BJ (cell line): ENCODE measurements at regions not wholly inside any gene's neighbourhood (a gene's known extent, or its start where the extent isn't known, plus 50 kb on each side); places are given as distances from the start of the nearest gene placed in this dataset.

Source experiments
- CTCF ChIA-PET: fragments of 350-600 bp; formaldehyde crosslinking; extraction: SDS; loops from one replicate; lab custom pipeline; 2021; ENCODE audit warnings: antibody characterized with exemption, inconsistent platforms; lab: Yijun Ruan, JAX
- POLR2A ChIA-PET: fragments of 300-600 bp; sonication (Branson Sonifier 250); formaldehyde crosslinking; extraction: SDS; loops from one replicate; lab custom pipeline; 2021; ENCODE audit warnings: antibody characterized with exemption; lab: Charles Lee
- DNase-seq: peaks from one replicate; pipeline ENCODE4 v3.0.0-alpha.2; 2011; ENCODE audit warnings: low read depth
- H3K27me3 ChIP-seq: 2 replicates; pipeline ENCODE4 v1.6.0; 2011; ENCODE audit warnings: low read length; ENCODE audit not compliant: control insufficient read depth, insufficient read depth
- H3K36me3 ChIP-seq: 2 replicates; pipeline ENCODE4 v1.5.1; 2011; ENCODE audit warnings: low read length; ENCODE audit not compliant: control insufficient read depth, insufficient read depth
- H3K4me3 ChIP-seq: 2 replicates; pipeline ENCODE4 v1.5.1; 2011; ENCODE audit warnings: low read depth, mild to moderate bottlenecking, control low read depth, low read length
- TF ChIP-seq, protein P1 (sequence below): IDR thresholded peaks from 2 replicates; pipeline ENCODE4 v1.5.1; 2011; ENCODE audit warnings: low read depth, mild to moderate bottlenecking, control low read depth, inconsistent platforms, low read length, moderate library complexity; ENCODE audit not compliant: insufficient read depth

DNA sequence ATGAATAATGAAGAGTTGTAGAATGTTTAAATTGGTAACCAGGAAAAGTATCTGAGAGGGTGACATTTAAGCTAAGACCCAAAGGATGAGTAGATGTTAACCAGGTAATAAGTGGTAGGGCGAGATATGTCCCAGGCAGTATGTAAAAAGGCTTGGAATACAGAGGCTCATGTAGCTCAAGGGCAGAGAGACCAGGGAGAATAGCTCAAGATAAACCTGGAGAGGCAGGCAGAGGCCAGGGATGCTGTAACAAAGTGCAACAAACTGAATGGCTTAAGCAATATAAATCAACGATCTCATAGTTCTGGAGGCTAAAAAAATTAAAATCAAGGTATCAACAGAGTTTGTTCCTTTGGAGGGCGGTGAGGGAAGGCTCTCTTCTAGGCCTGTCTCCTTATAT lies 660.8 kb downstream of the KLHL13 start:
- H3K36me3 ChIP-seq = no peaks in the 10 kb centered on the region
- TF ChIP-seq, protein P1, sequence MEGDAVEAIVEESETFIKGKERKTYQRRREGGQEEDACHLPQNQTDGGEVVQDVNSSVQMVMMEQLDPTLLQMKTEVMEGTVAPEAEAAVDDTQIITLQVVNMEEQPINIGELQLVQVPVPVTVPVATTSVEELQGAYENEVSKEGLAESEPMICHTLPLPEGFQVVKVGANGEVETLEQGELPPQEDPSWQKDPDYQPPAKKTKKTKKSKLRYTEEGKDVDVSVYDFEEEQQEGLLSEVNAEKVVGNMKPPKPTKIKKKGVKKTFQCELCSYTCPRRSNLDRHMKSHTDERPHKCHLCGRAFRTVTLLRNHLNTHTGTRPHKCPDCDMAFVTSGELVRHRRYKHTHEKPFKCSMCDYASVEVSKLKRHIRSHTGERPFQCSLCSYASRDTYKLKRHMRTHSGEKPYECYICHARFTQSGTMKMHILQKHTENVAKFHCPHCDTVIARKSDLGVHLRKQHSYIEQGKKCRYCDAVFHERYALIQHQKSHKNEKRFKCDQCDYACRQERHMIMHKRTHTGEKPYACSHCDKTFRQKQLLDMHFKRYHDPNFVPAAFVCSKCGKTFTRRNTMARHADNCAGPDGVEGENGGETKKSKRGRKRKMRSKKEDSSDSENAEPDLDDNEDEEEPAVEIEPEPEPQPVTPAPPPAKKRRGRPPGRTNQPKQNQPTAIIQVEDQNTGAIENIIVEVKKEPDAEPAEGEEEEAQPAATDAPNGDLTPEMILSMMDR = no peak
- H3K4me3 ChIP-seq = no peak overlapping the region
- DNase-seq = no peak
- POLR2A ChIA-PET = no interaction called here
- CTCF ChIA-PET = no interaction called here
- no peaks in the 10 kb centered on the region for H3K27me3 ChIP-seq

DNA sequence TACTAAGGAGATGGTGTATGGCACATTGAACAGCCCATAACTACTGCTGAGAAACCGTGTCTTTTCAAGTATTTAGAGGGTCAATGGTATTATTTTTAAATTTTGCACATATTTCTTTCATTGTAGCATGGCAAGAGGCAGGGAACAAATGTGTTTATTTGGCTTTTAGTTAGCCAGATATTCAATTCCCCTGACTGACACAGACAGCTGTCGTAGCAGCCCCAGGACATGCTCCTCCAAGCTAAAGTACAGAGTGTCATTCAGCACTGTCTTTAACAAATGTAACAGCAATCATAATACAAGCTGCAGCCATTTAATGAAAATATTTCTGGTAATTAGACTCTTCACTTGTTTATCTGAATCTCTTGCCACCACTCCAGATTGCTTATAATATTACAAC lies 687.1 kb downstream of the KLHL13 start:
- H3K27me3 ChIP-seq = no peaks in the 10 kb centered on the region
- no peaks in the 10 kb centered on the region for H3K36me3 ChIP-seq
- TF ChIP-seq, protein P1 = no peak
- ChIA-PET CTCF (no interaction called here), POLR2A (no interaction called here)
- no peak overlapping the region for H3K4me3 ChIP-seq
- no peak for DNase-seq

DNA sequence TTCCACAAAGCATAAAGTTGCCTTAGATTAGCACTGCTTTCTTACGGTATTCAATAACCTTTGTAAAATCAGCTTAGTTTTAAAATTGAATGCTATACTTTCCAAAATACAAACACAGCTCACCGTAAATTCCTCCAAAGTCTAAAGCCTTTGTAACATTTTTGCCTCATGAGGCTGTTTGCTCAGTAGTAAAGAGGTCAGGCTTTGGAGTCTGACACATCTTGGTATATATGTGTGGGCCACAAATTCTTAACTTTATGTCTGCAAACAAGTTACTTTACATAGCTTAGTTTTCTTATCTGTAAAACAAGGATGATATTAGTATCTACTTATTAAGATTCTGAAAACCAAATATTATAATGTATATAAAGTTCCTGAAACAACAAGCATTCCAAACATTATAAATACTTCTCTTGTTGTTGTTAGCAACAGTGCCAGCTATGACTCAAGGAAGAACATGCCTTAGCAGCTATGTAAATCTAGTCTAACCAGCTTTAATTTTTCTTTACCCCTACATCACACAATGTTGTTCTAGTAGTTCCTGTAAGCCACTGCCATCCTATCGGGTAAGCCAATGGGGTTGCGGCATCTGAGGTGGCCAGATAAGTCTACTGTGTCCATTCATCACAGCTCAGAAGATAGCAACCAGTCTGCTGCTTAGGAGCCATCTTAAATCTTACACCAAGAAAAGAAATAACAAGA lies 709.0 kb downstream of the KLHL13 start:
- TF ChIP-seq, protein P1 = no peak
- Histone ChIP-seq H3K36me3 (no peaks in the 10 kb centered on the region), H3K4me3 (no peak overlapping the region), H3K27me3 (no peaks in the 10 kb centered on the region)
- CTCF ChIA-PET = no interaction called here
- DNase-seq = no peak
- POLR2A ChIA-PET = no interaction called here

DNA sequence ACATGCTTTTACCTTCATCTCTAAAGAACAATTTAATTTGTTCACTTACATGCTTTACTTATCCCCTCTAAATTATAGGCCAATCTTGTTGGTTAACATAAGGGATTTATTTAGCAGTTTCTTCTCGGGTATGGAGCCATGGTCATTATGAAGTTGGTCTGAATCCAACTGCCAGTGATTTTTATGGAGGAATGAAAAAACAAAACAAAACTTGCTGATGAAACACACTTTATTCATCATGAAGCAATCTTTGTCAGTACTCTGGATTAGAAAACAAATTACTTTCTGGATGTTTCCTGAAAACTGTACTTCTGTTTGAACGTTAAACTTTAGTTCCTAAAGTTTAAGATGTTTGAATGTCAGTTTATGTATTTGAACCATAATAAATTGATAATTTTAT lies 715.8 kb downstream of the KLHL13 start:
- no peaks in the 10 kb centered on the region for H3K36me3 ChIP-seq
- no peak overlapping the region for H3K4me3 ChIP-seq
- DNase-seq = no peak
- no peaks in the 10 kb centered on the region for H3K27me3 ChIP-seq
- TF ChIP-seq, protein P1 = no peak
- ChIA-PET CTCF (no interaction called here), POLR2A (no interaction called here)

DNA sequence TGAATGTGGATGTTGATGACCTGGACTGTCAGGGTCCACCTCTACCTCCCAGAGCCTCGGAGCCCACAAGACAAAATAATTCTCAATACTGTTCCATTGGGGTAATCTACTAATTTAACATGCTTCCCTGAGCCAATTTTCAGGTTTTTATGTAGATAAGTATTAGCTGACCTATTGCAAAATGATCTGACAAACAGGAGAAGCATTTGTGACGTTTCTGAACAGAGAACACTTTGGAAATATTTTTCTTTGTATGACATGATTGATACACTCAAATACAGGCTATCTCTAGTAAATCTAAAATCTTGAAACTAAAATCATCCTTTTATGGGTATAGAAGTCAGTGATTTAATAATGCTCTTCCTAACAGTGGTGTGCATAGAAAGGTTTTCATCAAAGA lies 716.6 kb downstream of the KLHL13 start:
- POLR2A ChIA-PET = no interaction called here
- no peaks in the 10 kb centered on the region for H3K36me3 ChIP-seq
- CTCF ChIA-PET = no interaction called here
- H3K27me3 ChIP-seq = no peaks in the 10 kb centered on the region
- DNase-seq = no peak
- TF ChIP-seq, protein P1 = no peak
- H3K4me3 ChIP-seq = no peak overlapping the region
